Epithelial cell of proximal tubule (primary cell): ENCODE measurements at regions not wholly inside any gene's neighbourhood (a gene's known extent, or its start where the extent isn't known, plus 50 kb on each side); places are given as distances from the start of the nearest gene placed in this dataset.

ENCODE experiments used
- DNase-seq: peaks from one replicate; pipeline ENCODE4 v3.0.0-alpha.2; 2011; ENCODE audit warnings: low read depth
- H3K4me3 ChIP-seq: 2 replicates; pipeline ENCODE4 v1.5.1; 2011; ENCODE audit warnings: low read depth, mild to moderate bottlenecking, low read length
- CTCF ChIP-seq: conservative IDR thresholded peaks from 2 replicates; pipeline ENCODE4 v1.5.1; 2012; ENCODE audit warnings: low read depth, mild to moderate bottlenecking, low read length

GRCh38 chr2:2668681-2669265 lies 337.7 kb upstream of the MYT1L start:
- TF ChIP-seq CTCF = no peak
- no peak overlapping the region for H3K4me3 ChIP-seq
- no peak for DNase-seq

GRCh38 chr2:2667690-2668089 lies 336.6 kb upstream of the MYT1L start:
- no peak for DNase-seq
- TF ChIP-seq CTCF = no peak
- H3K4me3 ChIP-seq = no peak overlapping the region

GRCh38 chr2:2665834-2666133 lies 334.7 kb upstream of the MYT1L start:
- no peak overlapping the region for H3K4me3 ChIP-seq
- no peak for TF ChIP-seq CTCF
- DNase-seq = no peak

- H3K4me3 ChIP-seq = no peak overlapping the region
- TF ChIP-seq CTCF = no peak
- DNase-seq = peak; percentile 50
Measured at GRCh38 chr2:2664989-2665833, 334.1 kb upstream of the MYT1L start.

GRCh38 chr2:2663401-2664036 lies 332.4 kb upstream of the MYT1L start:
- no peak overlapping the region for H3K4me3 ChIP-seq
- TF ChIP-seq CTCF = no peak
- no peak for DNase-seq

- no peak for TF ChIP-seq CTCF
- no peak for DNase-seq
- H3K4me3 ChIP-seq = no peak overlapping the region
Measured at GRCh38 chr2:2662847-2663356, 331.8 kb upstream of the MYT1L start.
